NCI-H146 (cell line): ENCODE measurements at regions not wholly inside any gene's neighbourhood (a gene's known extent, or its start where the extent isn't known, plus 50 kb on each side); places are given as distances from the start of the nearest gene placed in this dataset.
"Not testable (repeated sequence)": the region's sequence is repeated elsewhere in the genome, so short reads cannot be mapped to it uniquely, and the experiment has no call there.

Experiments used
- DNase-seq: peaks from one replicate; lab custom pipeline; 2025; lab: John Stamatoyannopoulos, UW

DNA sequence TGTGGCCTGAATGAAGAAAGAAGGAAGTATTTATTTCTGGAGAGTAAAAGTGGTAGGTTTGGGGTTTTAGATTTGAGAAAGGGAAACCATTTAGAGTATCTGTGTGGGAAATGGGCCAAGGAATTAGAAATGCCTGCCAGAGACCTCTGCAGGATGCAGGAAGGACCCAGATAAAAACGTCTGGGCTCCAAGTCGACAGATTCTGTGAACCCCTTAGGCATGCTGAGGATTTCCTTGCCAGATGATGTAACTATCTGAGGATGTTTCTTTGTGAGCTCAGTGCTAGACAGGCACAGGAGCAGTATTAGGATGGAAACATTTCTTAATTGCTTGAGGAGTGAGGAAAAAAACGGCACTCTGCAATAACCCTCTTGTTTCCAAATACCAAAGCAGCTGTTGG lies 251.8 kb upstream of the DMRT1 start:
- no peak for DNase-seq

GRCh38 chr9:591292-591691 lies 250.2 kb upstream of the DMRT1 start:
- DNase-seq, result no peak

DNA sequence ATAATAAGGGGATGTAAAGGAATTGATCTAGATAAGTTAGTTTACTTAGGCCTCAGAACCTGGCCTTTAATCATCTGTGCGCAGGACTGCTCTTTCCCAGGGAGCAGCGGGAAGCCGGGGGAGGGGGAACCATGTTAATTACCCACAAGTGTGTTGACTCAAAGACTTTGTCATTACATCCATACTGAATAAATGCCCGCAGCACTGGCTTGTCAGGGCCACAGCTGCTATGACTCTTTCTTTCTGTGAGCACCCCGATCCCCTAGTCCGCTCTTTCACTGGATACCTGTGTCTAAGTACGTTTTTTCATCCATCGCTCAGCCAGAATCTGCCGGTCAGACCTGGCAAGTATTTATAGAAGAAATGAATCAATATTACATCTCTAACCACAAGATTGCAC lies 249.3 kb upstream of the DMRT1 start:
- DNase-seq, result no peak

DNA sequence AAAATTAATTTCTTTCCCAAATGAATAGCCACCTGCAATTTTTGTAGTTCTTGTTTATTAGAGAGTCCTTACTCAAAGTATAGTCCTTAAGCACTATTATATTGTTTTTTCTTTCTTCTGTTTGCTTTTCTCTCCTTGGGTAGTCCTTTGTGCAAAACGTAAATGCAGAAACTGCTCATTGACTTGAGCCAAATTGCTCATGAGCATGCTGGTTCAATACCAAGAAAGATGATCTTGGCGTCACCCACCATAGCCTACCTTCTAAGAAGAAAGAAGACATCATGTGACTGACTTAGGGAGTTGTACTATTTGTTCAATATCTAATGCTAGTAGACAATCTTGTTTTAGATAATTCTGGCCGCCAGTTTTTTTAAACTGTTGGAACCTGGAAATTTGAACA lies 248.8 kb upstream of the DMRT1 start:
- DNase-seq, result no peak

DNA sequence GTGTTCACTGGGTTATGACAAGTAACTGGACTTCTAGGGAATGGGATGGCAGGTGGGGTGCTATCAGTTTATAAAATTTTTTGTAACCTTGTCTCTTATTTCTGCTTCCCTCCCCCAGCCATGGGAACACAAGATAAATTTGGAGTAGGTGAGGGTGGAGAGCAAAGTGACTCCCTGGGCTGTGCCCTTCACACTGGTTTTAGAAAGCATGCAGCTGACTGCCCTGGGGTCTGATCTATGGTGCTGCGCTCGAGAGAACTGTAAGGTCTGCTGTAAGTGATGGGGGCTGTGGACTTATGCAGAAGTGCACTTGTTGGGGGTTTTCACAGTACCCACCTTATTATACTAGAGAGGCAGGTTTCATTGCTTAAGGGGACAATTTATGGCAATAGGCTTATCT lies 247.7 kb upstream of the DMRT1 start:
- DNase-seq, result no peak

GRCh38 chr9:596703-597102 lies 244.8 kb upstream of the DMRT1 start:
- DNase-seq, result no peak

- DNase-seq, result no peak
Observed at GRCh38 chr9:600006-600405, 241.5 kb upstream of the DMRT1 start.

DNA sequence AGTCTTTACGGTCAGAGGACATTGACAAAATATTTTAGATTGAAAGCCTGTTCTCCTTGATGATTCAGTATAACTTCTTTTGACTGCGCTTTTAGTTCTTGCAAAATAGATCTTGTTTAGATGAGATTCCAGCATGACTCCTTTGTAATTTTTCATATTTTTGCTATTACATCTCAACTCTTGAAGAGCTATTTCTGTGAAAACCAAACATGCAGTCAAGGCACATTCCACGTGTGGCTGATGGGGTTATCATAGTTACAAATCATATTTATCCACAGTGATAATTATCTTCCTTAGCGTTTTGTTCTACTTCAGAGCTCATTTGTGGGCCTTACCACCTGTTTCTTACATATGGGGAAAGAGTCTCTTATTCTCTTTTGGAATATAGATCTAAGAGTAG lies 238.8 kb upstream of the DMRT1 start:
- no peak for DNase-seq

GRCh38 chr9:603126-603525 lies 238.4 kb upstream of the DMRT1 start:
- DNase-seq, result no peak

DNA sequence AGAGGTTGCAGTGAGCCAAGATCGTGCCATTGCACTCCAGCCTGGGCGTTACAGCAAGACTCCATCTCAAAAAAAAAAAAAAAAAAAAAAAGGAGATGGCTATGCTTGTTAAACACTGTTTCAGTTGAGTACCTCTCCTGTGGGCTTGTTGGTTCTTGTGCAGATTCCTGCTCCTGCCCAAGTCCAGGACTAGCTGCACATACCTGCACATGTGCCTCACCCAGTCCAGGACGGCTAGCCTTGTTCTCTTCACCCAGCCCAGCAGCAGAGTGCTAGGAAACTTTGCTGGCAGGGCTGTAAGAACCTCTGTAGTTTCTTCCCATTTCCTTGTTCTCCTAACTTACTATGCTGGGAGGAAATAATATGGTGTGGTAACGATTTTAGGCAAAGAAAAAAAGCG lies 234.1 kb upstream of the DMRT1 start:
- no peak for DNase-seq

DNA sequence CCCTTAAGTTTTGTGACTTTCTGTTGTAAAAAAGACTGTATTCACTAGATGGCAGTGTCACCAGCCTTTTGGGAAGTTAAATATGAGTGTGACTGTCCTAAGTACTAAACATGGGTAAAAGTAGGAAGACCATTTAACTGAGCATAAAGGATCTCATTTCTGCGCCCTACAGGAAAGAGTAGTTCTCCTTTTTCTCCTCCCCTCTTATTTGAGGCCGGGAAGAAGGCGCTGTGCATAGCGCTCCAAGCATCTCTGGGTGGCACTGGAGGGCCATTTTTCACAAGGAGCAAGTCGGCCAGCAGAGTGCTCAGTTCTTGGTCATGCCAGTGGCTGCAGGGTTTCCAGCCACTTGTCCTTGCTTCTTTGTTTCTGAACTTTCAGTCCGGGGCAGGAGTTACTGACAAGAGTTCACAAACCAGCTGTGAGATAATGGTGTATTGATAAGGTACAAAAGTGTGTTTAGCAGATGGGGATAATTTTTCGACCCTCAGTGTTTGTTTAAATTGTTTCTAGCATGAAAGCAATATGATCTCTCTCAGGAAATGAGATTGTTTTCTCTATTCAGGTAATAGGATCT lies 227.6 kb upstream of the DMRT1 start:
- no peak for DNase-seq

- DNase-seq, result no peak
Observed at GRCh38 chr9:614431-614830, 227.1 kb upstream of the DMRT1 start.

GRCh38 chr9:615756-616155 lies 225.7 kb upstream of the DMRT1 start:
- DNase-seq, result no peak

DNA sequence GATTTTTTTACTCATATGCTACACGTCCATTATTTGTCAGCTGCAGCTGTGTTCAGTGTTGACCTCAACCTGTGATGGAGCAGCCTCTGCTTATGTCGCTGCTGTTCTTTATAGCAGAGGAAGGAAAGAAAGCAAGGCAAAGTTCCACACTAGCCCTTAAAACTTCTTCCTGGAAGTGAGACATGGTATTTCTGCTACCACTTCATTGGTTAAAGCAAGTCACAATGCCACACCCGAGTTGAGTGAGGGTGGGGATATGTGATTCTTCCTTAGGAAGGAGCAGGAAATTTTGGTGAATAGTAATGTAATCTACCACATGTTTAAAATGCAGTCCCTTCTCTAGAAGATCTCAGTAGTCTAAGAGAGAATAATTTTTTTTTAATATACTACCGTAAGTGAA lies 224.8 kb upstream of the DMRT1 start:
- no peak for DNase-seq

GRCh38 chr9:617445-618085 lies 223.9 kb upstream of the DMRT1 start:
- no peak for DNase-seq

DNA sequence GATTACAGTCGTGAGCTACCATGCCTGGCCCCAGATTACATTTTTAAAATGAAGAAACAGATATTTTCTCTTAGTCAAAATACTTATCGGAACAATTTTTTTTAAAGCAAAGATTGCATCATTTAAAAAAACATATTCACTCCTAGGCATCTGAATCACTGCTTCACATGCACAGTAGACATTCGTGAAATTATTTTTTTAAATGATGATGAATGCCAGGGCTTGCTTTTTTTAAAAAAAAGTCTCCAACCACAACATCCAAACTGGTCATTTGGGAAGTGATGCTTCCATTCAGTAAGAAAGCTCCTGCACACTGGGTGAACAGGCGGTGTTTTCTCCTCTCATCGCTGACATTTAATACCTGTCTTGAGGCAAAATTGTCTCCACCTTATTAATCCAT lies 223.0 kb upstream of the DMRT1 start:
- DNase-seq, result no peak

GRCh38 chr9:621201-621855 lies 220.2 kb upstream of the DMRT1 start:
- DNase-seq, result no peak

- DNase-seq, result no peak
Observed at GRCh38 chr9:624935-625500, 216.5 kb upstream of the DMRT1 start.

DNA sequence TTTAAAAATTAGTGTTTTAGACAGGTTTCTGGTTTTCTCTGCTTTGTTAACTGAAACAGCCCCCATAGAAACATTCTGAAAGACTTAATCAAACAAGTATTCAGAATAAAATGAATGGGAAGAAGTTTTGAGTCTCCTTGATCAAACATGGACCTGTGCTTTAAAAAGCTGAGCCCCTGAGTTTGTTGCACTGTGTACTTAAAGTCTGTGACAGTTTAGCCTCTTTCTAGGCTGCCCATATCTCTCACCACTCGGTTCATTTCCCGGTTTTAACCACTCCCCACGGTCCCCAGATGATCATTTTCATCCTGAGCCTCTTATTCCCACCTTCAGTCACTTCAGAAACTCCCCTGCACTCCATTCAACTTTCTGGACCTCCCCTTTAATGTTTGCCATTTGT lies 215.9 kb upstream of the DMRT1 start:
- no peak for DNase-seq

GRCh38 chr9:626114-626513 lies 215.4 kb upstream of the DMRT1 start:
- DNase-seq, result not testable (repeated sequence)

GRCh38 chr9:626596-626995 lies 214.9 kb upstream of the DMRT1 start:
- no peak for DNase-seq

GRCh38 chr9:627336-627970 lies 214.0 kb upstream of the DMRT1 start:
- no peak for DNase-seq

- no peak for DNase-seq
Observed at GRCh38 chr9:629146-629545, 212.4 kb upstream of the DMRT1 start.
